NAMALWA (cell line): ENCODE measurements at regions not wholly inside any gene's neighbourhood (a gene's known extent, or its start where the extent isn't known, plus 50 kb on each side); places are given as distances from the start of the nearest gene placed in this dataset.
"Not testable (repeated sequence)": the region's sequence is repeated elsewhere in the genome, so short reads cannot be mapped to it uniquely, and the experiment has no call there.

Source experiments
- DNase-seq: peaks from one replicate; pipeline ENCODE4 v3.0.0-alpha.2; 2015; ENCODE audit warnings: low spot score

DNA sequence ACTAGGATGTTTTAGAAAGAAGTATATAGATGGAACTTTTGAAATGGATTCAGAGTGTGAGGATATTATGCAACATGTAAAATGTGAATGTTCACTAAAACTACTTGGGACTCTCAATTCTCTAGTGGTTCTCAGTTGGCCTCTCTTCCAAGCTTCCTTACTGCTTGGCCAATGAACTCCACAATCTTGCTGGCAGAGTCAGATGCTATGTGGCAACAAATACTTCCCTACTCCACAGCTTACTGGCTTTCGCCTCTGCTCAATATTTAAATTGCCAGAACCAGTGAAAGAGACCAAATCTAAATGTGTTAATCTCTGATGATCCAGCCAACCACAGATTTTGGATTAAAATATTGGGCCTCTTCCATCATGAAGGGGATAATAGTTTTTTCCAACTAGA lies 138.4 kb downstream of the HTR1B start:
- no peak for DNase-seq

DNA sequence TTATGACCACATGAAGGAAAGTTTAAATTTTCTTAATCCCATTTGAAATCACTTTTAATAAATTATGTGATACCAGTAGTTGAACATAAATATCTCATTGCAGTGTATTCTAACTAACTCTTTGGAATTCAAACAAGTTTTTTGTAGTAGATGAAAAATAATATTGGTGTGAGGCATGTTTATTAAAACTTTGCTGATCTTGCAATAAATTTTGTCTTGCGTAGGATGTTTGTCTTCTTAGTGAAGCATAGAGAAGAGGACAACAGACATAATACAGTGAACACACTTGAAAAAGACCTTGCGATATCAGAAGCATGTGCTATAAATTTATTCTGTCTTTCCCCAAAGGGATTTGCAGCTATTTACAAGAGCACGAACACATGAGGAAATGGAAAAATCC lies 140.7 kb downstream of the HTR1B start:
- no peak for DNase-seq

DNA sequence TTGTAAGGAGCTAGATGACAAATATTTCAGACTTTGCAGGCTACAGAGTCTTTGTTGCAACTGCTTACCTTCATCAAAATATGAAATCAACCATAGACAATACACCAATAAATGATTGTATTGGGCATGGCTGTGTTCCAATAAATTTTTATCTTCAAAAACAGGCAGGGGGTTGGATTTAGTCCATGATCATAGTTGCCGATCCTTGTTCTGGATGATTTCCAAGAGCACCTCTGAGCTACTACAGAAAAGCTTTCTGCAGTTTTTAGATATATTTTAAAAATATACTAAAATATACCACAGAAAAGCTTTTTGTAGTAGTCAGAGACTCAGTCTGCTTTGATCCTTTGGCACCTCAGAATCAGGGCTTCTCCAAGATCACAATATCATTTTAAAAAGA lies 145.0 kb downstream of the HTR1B start:
- no peak for DNase-seq

DNA sequence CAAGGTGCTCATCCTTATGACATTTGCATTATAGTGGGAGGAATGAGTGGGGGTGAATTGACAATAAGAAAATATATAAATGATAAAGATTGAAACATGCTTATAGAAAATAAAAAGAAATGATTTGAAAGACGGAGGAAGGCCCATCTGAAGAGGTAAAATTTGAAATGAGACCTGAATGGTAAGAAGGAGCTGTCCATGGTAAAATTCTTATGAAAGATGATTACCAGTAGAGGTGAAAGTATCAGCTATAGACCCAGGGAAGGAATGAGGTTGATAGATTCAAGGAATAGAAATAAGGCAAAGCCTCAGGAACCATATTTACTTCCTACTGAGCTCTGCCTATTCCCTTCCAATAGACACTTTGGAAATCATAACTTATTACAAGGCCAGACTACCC lies 149.7 kb downstream of the HTR1B start:
- DNase-seq, result no peak

DNA sequence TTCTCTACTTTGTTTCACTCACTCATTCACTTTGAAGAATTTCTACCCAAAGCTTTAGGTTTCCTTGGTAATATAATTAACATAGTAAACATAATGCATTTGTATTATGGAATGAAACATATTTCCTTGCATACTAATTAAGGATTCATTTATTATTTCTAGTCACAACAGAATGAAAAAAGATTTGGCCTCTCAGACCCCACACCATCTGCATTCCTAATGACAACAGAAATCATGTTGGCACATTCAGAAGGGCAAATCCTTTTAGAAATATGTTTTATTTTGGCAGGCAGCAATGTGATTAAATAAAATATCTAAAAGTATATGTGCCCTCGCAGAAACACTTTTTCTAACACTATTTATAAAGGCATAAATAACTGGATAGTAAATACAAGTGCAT lies 163.4 kb downstream of the HTR1B start:
- DNase-seq, result no peak

DNA sequence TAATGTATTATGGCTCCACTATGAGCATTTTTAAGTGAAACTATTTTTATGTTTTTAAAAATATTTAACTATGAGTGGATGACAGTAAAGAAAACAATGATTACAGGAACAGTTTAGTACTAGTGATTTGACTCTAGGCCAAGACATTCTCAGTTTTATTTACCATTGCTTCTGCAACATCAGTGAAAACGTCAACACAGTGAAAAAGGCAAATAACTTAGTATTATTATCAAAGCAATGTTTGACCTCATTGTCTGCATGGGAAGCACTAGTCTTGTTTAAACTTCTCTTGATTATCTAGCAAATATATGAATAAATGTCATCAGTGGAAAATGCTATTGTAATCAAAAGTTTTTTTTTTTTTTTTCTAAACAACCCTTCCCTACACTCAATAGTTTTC lies 165.0 kb downstream of the HTR1B start:
- DNase-seq, result no peak

DNA sequence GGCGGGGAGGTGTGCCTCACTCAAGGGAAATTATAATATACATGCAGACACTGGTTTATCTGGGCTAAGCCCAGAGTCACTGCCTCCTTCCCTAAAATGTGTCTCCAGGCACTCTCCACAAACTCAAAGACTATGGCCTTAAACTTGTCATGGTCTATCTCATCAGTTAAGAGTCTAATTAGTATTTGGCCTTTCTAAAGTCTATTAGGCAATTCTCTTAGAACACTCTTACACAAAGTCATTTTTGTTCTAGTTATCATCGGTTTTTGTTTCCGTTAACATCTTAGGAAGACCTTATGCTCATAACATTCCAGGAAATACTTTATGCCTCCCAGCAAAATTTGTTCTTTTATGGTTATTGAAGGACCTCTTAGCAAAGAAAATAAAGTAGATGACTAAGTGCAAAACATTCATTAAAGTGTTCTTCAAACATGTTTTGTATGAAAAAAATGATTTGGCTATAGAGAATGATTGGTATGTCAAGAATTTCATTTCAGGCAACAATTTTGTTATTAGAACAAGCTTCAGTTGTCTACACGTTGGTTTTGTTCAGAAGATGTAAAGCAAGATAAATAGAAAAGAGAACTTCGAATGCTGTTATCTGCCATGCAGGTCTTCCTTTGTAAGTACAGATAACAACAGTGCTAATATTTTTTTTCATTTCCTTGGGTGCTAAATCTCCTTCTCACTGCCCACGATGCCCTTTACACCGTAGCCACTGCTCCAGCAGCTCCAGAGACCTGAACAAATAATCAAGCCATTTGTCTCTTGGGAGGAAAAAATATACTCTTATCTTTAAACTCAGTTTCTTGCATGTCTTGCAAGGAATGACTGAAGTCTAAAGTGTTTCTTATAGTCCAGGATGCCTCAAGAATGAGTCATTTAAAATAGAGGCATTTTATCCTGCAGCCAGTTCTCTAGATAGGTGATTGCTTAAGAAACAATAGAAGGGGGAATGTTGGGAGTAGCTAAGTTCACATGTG lies 170.4 kb downstream of the HTR1B start:
- no peak for DNase-seq

DNA sequence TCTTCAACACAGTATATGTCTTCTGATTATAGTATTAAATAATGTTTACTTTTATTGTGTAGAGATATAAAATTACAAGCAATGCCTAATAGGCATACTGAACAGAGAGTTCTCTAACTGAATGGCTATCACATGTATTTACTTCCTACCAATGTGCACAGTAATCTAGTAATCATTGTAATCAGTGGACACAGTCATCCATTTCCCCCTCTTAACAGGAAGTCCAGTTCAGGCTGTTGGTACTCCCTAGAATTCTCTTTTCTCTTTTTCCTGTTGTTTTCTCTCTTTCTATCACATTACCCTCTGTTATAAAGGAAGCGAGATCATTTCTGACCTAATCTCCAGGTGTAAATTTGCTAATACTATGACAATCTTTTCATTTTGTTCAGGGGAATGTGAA lies 172.5 kb downstream of the HTR1B start:
- no peak for DNase-seq

DNA sequence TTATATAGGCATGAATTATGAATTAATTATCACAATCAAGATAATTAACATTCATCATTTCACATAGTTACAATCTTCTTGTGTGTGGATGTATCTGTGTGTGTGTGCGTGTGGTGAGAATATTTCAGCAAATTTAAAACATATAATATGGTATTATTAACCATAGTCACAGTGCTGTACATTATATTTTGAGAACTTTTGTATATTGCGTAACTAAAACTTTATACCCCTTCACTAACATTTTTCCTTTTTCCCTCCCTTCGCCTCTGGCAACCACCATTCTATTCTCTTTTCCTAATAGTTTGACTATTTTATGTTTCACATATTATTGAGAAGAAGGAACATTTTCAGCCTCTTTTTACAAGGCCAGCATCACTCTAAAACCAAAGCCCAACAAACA lies 176.8 kb downstream of the HTR1B start:
- DNase-seq, result no peak

DNA sequence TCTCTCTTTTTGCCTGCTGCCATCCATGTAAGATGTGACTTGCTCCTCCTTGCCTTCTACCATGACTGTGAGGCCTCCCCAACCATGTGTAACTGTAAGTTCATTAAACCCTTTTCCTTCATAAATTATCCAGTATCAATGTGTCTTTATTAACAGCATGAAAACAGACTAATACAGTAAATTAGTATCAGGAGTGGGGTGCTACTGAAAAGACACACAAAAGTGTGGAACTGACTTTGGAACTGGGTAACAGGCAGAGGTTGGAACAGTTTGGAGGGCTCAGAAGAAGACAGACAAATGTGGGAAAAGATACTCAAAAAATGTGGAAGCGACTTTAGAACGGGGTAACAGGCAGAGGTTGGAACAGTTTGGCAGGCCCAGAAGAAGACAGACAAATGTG lies 189.4 kb downstream of the HTR1B start:
- no peak for DNase-seq

DNA sequence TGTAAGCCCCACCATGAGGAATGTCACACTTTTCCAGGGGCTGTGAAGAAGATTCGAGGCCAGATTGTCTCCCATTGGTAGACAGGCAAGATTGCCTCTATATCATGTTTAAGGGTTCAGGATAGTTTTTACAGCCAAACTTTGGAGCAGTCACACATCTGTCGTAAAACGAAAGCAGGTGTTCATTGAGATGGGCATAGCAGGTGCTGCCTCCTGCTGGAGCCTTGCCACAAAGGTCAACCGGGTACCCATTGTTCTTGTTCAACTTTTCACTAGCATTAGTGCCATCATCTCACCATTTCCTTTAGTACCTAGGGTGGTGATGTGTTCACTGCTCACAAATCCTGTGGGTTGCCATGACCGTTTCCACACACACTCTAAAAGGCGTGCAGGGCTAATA lies 198.3 kb downstream of the HTR1B start:
- no peak for DNase-seq

DNA sequence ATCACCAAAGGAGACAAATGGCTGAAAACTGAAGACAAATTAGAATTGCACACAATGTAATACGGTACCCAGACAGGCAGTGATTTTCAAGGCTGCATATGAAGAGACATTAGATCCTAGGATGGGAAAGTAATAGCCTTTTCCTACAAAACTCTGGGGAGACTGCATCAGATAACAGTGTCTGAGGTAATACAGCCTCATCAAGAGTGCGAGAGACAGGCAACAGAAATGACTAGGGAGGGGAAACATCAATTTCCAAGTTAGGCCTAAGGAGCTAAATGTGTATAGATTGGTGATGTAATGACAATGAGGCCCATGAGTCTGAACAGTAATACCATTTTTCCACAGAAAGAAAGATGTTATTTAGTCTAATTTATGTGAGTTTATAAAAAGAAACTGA lies 200.3 kb downstream of the HTR1B start:
- DNase-seq, result no peak

DNA sequence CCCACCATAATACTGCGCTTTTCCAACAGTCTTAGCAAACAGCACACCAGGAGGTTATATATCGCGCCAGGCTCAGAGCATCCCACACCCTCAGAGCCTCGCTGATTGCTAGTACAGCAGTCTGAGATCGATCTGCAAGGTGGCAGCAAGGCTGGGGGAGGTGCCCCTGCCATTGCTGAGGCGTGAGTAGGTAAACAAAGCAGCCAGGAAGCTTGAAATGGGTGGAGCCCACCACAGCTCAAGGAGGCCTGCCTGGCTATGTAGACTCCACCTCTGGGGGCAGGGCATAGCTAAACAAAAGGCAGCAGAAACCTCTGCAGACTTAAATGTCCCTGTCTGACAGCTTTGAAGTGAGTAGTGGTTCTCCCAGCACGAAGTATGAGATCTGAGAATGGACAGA lies 211.5 kb downstream of the HTR1B start:
- DNase-seq, result not testable (repeated sequence)

DNA sequence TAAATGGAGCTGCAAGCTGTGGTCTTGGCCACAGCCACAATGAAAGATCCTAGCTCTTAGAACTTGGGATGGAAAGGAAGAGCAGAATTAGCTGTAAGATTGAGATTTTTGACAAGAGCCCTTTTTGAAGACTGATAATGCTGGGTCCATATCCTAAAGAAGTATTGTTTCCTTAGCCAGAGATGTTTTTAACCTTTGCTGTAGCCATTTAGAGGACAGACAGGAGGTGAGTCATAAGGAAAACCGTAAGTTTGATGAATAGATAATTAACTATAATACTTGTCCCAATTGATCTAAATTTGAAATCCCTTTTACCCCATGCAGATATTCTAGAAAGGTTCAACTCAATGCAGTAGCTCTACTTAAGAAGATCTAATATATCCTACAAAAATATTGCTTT lies 213.7 kb downstream of the HTR1B start:
- no peak for DNase-seq

DNA sequence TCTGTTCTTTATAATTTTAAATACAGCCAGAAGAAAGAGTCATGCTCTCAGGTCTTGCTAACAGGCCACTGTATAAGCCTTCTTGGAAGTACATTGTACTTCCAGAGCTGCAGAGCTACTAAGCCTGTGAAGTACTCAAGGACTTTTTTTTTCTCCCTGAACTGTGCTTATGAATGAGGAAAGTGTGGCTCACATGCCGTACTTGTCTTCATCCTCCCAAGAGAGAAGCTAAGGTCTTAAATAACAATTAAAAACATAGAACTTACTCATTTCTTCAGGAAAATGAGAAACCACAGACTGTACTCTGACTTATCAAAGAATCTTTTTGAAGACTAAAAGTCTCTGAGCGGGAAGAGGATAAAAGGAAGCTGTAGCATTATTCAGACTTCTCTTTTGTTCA lies 218.3 kb downstream of the HTR1B start:
- no peak for DNase-seq

DNA sequence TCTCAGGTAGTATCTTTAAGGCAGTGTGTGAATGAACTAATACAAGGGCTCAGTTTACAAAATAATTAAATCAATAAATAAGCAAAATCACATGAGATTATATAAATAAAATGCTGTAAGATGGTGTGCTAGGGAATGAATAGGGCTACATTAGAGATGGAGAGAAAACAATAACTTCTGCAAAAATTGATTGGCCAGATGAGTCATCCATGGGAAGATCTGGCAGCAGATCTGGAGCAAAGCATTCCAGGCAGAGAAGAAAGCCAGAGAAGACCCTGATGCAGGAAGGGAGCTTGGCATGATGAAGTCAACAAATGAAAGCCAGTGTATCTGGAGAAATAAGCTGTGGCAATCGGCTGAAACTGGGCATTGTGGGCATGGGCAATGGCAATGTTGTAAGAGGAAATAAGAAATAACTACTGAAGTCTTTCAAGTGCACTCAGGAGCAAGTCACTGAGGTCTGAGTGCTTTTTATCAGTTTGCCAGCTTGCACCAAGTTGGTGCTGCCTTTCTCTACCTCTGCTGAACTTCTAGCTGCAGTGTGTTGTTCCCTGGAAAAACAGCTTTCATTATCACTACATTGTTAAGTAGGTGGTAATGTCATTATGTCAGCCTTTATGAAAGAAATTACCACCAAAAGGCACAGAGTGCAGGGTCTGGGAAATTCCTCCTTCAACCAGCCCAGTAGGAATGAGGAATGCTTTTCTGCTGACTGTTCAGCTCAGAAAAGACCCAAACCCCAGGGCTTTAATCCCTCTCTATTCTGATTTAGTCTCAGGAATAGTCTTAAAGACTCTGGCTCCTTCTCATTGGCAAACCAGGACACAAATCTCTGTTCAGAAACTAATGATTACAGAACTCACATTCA lies 231.6 kb downstream of the HTR1B start:
- DNase-seq, result no peak

DNA sequence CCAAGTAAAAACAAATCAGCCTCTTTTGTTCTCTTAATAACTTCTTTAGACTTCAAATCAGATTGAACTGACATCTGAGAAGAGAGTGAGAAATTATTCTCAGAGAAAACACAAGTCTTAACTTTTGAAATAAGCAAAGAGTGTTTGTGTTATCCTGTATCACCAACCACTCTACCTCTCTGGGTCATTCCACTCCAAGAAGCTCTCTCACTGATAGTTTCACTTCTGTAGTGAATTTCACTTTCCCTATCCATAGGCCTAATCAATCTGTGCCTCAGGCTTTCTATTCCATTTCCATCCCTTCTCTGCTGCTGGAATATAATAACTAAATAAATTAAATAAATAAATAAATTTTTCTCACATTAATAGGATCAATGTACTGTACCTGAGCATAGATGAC lies 235.0 kb downstream of the HTR1B start:
- no peak for DNase-seq

DNA sequence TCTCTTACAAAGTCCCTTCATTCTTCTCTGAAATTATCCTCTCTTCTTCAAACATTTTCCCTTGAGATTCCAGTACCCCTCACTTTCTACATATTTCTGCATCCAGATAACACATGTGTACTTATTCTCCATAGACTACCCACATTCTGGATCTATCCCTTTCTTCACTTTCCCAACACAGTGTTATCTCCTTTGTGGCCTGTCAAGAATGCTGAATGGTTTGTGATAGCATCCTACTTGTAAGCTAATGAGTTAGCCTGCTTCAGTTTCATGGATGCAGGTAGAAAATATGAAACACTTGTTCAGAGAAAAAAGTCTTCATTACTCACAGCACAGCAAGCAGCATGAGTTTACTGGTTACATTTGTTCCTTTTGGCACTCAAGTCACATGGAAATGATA lies 245.4 kb downstream of the HTR1B start:
- DNase-seq, result no peak

DNA sequence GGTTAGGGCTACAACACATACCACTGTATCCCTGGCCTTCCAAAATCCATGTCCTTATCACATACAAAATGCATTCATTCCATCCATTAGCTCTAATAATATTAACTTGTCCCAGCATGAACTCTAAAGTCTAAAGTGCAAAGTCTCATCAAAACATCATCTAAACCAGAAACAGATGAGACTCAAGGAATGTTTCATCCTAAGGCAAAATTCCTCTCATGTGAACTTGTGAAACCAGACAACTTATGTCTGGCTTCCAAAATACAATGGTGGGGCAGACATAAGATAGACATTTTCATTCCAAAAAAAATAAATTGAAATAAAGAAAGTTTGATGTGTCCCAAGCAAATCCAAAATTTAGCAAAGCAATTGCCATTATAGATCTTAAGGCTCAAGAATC lies 257.4 kb downstream of the HTR1B start:
- DNase-seq, result no peak

DNA sequence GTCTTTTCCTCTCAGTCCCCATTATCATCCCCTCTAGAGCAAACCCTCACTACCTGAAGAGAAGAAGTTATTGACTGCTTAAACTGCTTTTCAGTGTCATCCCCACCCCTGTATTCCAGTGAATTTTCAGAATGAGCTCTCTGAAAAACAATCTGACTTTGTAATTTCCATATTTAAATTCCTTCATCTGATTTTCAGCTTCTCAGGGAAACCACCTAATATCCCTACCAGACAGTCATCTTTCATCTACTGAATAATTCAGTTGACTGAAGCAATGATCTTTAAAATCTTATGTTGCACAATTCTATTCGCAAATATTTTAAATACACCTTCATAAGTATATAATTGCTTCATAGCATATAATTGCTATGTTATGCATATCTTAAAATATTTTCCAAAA lies 258.7 kb downstream of the HTR1B start:
- DNase-seq, result no peak

DNA sequence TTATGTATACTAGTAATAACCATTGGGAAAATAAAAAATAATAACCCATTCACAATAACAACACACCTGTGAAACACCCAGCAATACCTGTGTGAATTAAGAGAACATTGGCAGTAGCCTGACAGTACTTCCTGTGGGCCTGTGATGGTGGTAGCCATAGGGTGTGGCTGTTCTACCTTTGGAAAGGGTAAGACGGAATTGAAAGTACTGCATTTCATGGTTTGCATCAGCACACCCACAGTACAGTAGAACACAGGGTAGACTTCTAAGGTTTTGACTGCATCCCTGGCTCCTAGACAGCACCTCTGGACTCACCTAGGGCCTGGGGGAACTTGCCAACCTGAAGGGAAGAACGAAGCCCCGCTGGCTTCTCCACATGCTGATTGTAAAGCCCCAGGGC lies 279.8 kb downstream of the HTR1B start:
- DNase-seq, result no peak

DNA sequence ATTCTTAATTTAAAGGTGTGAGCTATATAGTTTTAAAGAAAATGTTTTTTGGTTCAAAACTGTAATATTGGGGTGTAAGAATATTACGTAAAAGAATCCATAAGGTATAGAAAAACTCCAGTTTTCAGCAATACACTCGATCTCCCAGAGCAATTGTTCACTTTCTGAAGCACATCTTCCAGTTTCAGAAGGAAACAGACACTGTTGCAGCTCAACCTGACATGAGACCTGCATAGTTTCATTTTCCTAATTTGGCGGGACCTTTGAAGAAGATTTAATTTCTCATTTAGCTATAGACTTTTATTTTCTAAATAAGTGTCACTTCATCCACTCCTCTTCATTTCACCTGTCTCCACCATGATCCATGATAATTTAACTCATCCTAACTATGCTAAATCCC lies 281.5 kb downstream of the HTR1B start:
- DNase-seq, result no peak

DNA sequence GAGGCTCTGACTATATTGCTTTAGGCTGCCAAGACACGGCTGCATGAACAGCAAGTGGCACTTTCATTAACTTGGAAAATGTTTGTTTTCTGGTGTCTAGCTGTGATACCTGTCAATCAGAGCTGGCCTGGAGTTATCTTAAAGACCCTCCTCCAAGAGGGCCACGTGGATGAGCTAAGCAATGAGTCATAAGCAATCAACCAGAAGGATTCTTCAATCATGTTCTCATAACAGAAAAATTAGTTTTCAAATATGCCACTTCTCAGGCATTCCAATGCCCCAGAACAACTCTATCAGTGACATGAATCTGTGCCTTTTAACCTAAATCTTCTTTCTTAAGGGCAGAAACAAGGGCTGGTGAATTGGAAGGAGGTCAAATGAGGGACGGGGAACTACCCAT lies 283.0 kb downstream of the HTR1B start:
- no peak for DNase-seq
